NT2/D1 (cell line): ENCODE measurements at regions not wholly inside any gene's neighbourhood (a gene's known extent, or its start where the extent isn't known, plus 50 kb on each side); places are given as distances from the start of the nearest gene placed in this dataset.

Experiments used
- SUZ12 ChIP-seq: IDR thresholded peaks from 2 replicates; pipeline ENCODE4 v1.6.1; 2011; ENCODE audit not compliant: insufficient read length, insufficient read depth; ENCODE audit errors: extremely low read depth
- YY1 ChIP-seq: IDR thresholded peaks from 2 replicates; pipeline ENCODE4 v1.6.1; 2011; ENCODE audit not compliant: insufficient read length, insufficient read depth
- ZNF274 ChIP-seq: IDR thresholded peaks from 2 replicates; pipeline ENCODE4 v1.6.1; 2011; ENCODE audit warnings: mild to moderate bottlenecking, low read depth, low read length

- TF ChIP-seq SUZ12 (no peak), YY1 (no peak), ZNF274 (no peak)
Observed at GRCh38 chr10:3877211-3878000, 92.4 kb upstream of the KLF6 start.
